GM19023 (cell line): ENCODE measurements at regions not wholly inside any gene's neighbourhood (a gene's known extent, or its start where the extent isn't known, plus 50 kb on each side); places are given as distances from the start of the nearest gene placed in this dataset.

Experiments
- ATAC-seq: cut with Tn5 transposase; IDR thresholded peaks from one replicate; pipeline ENCODE4 v1.9.1; 2021; ENCODE audit warnings: mild to moderate bottlenecking, moderate library complexity; ENCODE audit not compliant: unreplicated experiment

DNA sequence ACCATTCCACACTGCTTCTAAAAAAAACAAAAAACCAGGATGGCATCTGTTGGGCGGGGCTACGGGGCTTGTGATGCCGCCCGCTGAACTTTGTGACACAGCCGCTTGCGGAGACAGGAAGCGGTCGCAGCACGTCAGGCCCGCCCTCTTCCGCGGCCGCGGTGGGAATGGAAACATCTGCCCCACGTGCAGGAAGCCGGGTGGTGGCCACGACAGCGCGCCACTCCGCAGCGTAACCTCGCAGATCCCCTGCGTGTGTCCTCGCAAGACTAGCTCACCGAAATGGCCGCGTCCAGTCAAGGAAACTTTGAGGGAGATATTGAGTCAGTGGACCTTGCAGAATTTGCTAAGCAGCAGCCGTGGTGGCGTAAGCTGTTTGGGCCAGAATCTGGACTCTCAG is 168.5 kb downstream of the SUCLG1 start:
- no peak for ATAC-seq

DNA sequence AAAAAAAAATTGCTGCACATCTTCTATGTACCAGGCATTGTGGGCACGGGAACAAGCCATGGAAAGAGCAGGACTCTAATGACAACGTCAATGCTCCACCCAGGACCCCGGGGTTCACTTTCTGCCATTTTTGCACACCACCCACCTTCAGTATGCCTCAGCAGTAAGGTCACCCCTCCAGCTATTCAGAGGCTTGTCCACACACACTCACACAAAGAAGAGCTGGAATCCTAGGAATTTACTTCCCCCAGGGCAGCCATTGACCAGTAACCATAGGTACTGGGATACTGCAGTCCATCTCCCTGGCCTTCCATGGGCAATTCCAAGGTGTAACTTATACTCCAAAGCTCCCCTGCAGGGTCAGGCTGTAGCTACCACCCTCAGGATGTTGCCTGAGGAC is 170.8 kb downstream of the SUCLG1 start:
- no peak for ATAC-seq

GRCh38 chr2:84286878-84287277 is 172.2 kb downstream of the SUCLG1 start:
- no peak for ATAC-seq

DNA sequence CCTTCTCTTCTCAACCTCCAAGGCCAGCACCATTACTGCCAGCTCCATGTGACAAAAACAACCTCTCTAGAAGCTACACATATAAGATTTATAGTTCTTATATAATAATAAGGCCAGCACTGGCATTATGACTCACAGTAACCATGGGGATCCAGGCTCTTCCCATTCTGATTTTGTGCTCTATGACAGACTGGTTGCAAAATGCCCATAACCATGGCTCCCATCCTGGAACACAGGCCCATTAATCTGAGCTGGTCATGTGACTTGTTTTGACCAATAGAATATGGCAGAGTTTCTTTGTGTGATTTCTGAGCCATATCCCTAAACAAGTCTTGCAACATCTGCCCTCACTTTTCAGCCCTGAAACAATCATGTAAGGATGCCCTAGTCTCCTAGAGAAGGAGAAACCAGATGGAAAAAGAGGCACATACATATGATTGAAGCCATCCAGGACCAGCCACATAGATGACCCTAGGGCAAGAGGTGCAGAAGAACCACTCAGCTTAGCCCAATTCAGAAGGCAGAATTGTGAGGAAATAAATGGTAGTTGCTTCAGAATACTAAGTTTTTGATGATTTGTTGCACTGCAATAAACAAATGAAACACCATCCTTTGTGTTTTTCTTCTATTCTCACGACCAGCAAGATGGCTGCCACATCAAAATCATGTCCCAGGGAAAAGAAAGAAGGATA is 173.9 kb downstream of the SUCLG1 start:
- ATAC-seq = no peak

GRCh38 chr2:84283506-84283905 is 175.6 kb downstream of the SUCLG1 start:
- ATAC-seq = no peak

DNA sequence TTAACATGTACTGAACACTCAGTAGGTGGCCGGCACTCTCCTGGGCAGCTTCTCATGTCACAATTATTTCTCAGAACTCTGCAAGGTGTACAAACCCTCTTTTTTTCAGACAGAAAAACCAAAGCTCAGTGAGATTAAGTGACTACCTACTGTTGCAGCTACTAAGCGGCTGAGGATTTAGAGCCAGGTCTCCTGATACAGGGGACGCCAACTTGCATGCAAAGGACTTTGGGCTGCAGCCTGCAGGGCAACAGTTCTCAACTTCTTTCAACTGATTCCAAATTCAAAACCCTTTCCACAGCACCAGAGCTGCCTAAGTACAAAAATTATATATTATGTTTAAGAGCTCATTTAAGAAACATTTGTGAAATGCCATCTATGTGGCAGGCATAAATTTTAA is 177.6 kb downstream of the SUCLG1 start:
- no peak for ATAC-seq

GRCh38 chr2:84280873-84281272 is 178.2 kb downstream of the SUCLG1 start:
- no peak for ATAC-seq

- ATAC-seq = no peak
Measured at GRCh38 chr2:84278386-84278785, 180.7 kb downstream of the SUCLG1 start.

- ATAC-seq = no peak
Measured at GRCh38 chr2:84276590-84277255, 182.4 kb downstream of the SUCLG1 start.

DNA sequence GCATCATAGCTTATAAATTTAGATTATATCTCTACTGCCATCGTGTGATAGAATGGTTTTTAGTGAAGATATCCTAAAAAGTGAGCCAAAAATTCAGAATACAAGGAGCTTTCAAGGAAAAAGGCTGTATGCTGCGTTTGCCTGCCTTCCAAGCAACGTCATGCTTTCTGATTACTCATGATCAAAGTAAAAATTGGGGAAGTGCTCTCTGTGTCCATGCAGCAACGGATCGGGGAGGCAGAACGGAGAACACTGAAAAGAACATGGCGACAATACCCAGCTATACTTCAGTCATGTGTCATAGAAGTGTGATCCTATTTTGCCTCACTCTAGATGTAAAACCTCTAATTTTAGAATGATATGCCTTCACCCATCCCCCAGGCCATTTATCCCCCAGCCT is 185.7 kb downstream of the SUCLG1 start:
- no peak for ATAC-seq

DNA sequence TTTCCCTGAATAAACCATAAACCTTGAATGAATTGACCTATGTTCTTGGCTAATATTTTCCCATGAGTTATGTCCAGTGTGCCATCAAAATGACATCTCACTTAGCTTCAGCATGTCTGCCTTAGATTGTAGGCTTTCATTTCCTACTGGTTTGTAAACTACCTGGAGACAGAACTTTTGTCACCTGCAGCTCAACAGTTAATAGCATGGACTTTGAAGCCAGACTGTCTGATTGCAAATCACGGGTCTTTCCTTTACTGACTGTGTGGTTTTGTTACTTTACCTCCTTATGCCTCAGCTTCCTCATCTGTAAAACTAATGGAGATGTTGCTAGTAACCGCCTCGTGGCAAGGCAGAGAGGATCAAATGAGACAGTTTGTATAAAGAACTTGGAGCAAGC is 187.1 kb downstream of the SUCLG1 start:
- no peak for ATAC-seq

DNA sequence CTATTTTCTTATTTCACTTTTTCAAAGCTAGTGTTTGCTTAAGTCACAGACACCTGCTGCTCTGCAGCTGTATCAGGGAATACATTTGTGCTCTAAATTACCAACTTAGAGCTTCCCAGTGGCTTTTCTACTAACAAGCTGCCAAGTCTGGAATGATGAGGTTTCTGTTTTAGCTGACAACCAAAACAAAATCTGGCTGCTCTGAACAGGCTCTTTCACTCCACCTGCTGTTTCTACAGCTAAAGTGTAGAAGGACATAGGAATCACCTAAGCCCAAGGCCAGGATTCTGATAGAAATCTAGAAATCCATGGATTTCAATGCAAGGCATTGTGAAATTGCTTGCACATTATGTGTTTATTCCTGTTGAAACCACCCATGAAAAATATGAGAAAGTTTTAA is 201.2 kb downstream of the SUCLG1 start:
- ATAC-seq = no peak

DNA sequence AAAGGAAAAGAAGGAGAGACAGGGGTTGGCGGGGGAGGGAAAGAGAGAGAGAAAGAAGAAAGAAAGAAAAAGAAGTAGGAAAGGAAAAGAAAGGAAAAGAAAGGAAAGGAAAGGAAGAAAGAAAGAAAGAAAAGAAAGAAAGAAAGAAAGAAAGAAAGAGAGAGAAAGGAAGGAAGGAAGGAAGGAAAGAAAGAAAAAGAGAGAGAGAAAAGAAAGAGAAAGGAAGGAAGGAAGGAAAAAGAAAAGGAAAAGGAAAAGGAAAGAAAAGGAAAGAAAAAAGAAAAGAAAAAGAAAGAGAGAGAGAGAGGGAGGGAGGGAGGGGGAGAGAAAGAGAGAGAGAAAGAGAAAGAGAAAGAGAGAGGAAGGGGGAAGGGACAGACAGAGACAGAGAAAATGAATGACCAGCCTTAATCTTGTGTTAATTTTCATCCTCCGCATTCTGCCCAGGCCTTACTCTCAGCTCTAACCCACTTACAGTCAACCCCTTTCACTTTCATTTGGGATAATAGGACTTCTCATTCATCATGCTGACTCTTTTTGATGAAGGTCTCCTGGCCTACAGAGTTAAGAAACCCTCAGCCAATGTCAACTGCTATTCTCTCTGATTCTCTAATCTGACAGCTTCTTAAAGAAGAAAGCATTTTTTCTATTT is 207.3 kb downstream of the SUCLG1 start:
- ATAC-seq = no peak

DNA sequence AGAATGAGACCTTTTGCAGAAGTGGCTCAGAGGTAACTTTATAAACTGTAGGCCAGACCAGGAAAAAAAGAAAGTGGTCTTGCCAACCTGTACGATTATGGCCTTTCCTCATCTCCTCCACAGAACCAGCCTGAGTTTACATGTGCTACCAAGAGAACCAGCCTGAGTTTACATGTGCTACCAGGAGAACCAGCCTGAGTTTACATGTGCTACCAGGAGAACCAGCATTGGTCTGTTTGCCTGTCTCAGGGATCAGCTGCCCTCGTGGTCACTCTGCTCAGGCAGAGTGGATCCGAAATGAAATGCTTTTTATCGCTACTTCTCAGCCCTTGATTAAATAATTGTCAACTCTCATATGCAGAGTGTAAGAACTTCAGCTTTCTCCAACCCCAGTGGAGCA is 209.9 kb downstream of the SUCLG1 start:
- ATAC-seq = no peak

DNA sequence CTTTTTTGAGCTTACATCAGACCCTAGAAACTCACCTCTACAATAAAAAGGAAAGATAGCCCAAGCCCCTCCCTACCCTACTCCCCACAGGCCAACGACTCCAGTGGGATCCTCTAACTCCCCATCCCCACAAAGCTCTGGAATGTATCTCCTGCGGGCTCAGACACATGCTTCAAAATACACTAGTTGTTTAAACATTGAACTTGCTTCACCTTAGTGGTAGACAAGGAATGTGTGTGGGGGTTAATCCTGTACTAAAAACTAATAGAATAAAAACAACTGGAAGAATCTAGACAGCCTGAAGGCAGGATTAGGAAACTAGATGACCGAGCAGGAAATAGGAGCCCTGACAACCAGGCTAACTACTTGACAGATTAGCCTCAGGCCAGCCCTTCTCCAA is 211.5 kb downstream of the SUCLG1 start:
- no peak for ATAC-seq

DNA sequence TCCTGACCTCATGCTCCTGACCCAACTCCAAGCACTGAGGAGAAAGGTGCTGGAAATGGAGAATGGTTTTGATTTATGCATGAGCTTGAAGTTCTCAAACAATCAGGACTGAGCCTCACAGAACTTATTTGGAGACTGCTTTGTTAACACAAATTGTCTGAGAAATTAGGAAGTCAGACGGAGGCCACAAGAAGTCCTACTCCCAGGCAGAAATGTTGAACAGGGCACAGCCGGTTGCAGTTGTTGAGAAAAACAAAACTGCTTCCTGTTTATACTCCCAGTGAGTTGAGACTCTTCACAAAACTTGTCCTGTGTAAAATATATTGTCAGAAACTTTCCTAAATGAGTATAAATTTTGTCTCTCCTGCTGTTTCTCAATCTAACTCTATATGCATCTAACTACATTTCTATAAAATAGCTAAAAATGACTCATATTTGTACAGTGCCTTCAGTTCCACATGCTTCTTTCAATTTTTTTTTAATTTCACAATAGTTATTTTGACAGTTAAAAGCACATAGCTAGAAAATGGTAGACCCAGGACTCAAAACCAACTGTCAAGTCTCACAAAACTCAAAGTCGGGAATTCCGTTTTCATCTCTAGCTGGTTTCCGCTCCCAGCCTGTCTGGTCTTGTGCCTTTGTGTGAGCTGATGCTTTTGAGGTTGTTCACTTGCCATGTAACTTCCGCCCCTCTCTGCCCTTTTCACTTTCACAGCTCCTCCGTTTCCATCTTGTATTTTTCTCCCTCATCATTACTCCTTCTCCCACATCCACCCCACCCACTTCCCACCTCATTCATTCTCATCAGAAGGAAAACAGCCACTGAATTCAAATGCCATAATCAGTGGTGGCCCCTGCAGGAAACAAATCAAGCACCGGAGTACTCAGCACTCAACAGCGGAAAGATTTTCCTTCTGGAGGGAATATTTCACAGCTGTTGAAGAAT is 215.0 kb downstream of the SUCLG1 start:
- no peak for ATAC-seq

GRCh38 chr2:84238907-84239306 is 220.2 kb downstream of the SUCLG1 start:
- ATAC-seq = no peak

DNA sequence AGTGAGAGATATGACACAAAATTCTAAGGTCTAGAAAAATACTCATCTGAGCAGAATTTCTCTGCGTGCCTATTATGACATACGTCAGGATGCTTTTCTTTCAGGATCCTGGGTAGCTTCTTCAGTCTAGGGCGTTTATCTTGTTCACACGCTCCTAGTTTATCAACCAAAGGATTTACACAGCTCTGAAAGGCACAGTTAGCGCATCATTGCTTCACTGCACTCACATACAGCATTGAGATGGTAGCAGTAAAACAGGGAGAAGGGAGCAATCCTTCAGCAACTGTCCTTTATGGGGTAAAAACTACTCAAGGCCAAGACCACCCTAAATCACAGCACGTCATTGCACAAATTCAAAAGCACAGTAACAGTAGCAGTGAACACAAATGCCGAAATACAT is 222.8 kb downstream of the SUCLG1 start:
- no peak for ATAC-seq

DNA sequence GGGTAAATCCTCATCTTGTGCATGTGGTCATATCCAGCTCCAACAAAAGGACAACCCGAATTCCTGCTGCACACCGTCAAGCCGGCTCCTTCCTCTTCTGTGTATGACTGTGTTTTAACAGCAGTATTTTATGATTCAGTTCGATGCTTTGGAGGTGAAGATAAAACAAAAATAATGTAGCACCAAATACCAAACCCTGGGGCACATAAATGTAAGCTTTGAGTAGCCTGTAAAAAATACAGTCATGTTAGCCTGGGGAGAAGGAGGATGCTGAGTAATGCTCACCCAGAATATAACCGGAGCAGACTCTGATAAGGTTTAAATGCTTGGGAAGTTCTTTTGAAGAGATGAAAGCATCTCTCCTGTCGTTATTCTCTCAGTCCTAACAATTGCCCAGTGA is 225.0 kb downstream of the SUCLG1 start:
- ATAC-seq = no peak

DNA sequence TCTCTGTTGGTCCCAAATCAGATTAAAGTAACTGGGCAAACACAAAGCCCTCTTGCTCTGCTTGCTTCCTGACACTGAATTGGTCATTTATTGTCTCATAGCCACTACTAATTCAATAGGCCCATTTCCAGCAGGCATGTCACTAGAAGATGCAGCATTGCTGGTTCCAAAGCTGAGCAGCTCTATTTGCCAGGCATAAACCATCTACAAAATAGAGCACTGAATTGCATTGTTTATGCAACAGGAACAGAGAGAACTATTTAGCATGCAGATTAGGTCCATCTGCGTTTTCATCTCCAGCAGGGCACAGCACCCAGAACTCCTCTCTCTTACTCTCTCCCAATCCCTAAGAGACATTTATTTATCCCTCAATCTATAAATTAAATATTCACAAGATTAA is 227.6 kb downstream of the SUCLG1 start:
- ATAC-seq = no peak

GRCh38 chr2:84224121-84224520 is 235.0 kb downstream of the SUCLG1 start:
- no peak for ATAC-seq
